Erythroblast (primary cell): ENCODE measurements at regions not wholly inside any gene's neighbourhood (a gene's known extent, or its start where the extent isn't known, plus 50 kb on each side); places are given as distances from the start of the nearest gene placed in this dataset.

Source experiments
- GATA1 ChIP-seq: IDR thresholded peaks from 2 replicates; pipeline ENCODE4 v1.6.1; 2011; ENCODE audit warnings: low read depth, mild to moderate bottlenecking, control low read depth, low read length, moderate library complexity
- POLR2A ChIP-seq: IDR thresholded peaks from 2 replicates; pipeline ENCODE4 v1.6.1; 2011; ENCODE audit warnings: mild to moderate bottlenecking, low read length

GRCh38 chr4:177242651-177243286 is 66.9 kb upstream of the NEIL3 start:
- no peak for TF ChIP-seq POLR2A
- no peak for TF ChIP-seq GATA1
